ENCODE measurements at regions not wholly inside any gene's neighbourhood (a gene's known extent, or its start where the extent isn't known, plus 50 kb on each side); places are given as distances from the start of the nearest gene placed in this dataset.
"Not testable (repeated sequence)": the region's sequence is repeated elsewhere in the genome, so short reads cannot be mapped to it uniquely, and the experiment has no call there.

- DNase-seq: no peak
Observed at GRCh38 chrX:96002431-96002830, 682.2 kb upstream of the DIAPH2 start.

- no peak for DNase-seq
Observed at GRCh38 chrX:96004386-96004785, 680.3 kb upstream of the DIAPH2 start.

- no peak for DNase-seq
Observed at GRCh38 chrX:96006281-96006680, 678.4 kb upstream of the DIAPH2 start.

GRCh38 chrX:96027407-96027806 is 657.2 kb upstream of the DIAPH2 start:
- no peak for DNase-seq

- DNase-seq: no peak
Observed at GRCh38 chrX:96052078-96052477, 632.6 kb upstream of the DIAPH2 start.

GRCh38 chrX:96081891-96082290 is 602.8 kb upstream of the DIAPH2 start:
- DNase-seq: no peak

- no peak for DNase-seq
Observed at GRCh38 chrX:96094616-96095015, 590.0 kb upstream of the DIAPH2 start.

- DNase-seq: no peak
Observed at GRCh38 chrX:96098471-96098870, 586.2 kb upstream of the DIAPH2 start.

- DNase-seq: no peak
Observed at GRCh38 chrX:96102997-96103396, 581.6 kb upstream of the DIAPH2 start.

- no peak for DNase-seq
Observed at GRCh38 chrX:96112689-96113088, 572.0 kb upstream of the DIAPH2 start.

GRCh38 chrX:96126182-96126581 is 558.5 kb upstream of the DIAPH2 start:
- no peak for DNase-seq

GRCh38 chrX:96128058-96128457 is 556.6 kb upstream of the DIAPH2 start:
- not testable (repeated sequence) for DNase-seq

- DNase-seq: no peak
Observed at GRCh38 chrX:96140796-96141195, 543.8 kb upstream of the DIAPH2 start.

- no peak for DNase-seq
Observed at GRCh38 chrX:96147681-96148080, 537.0 kb upstream of the DIAPH2 start.

- DNase-seq: no peak
Observed at GRCh38 chrX:96170626-96171025, 514.0 kb upstream of the DIAPH2 start.

- no peak for DNase-seq
Observed at GRCh38 chrX:96176921-96177320, 507.7 kb upstream of the DIAPH2 start.

- no peak for DNase-seq
Observed at GRCh38 chrX:96181605-96182004, 503.0 kb upstream of the DIAPH2 start.

GRCh38 chrX:96182366-96182765 is 502.3 kb upstream of the DIAPH2 start:
- DNase-seq: no peak

GRCh38 chrX:96183391-96183790 is 501.3 kb upstream of the DIAPH2 start:
- DNase-seq: no peak

- DNase-seq: no peak
Observed at GRCh38 chrX:96183843-96184242, 500.8 kb upstream of the DIAPH2 start.

- no peak for DNase-seq
Observed at GRCh38 chrX:96204928-96205327, 479.7 kb upstream of the DIAPH2 start.

GRCh38 chrX:96211953-96212352 is 472.7 kb upstream of the DIAPH2 start:
- DNase-seq: no peak

- not testable (repeated sequence) for DNase-seq
Observed at GRCh38 chrX:96214681-96215080, 470.0 kb upstream of the DIAPH2 start.

GRCh38 chrX:96224279-96224678 is 460.4 kb upstream of the DIAPH2 start:
- no peak for DNase-seq

GRCh38 chrX:96244955-96245354 is 439.7 kb upstream of the DIAPH2 start:
- DNase-seq: no peak

GRCh38 chrX:96246436-96246835 is 438.2 kb upstream of the DIAPH2 start:
- DNase-seq: no peak

Data from NCI-H2081 treated with DMSO at 0.1 percent for 48 hours (cell line).